ENCODE measurements at regions not wholly inside any gene's neighbourhood (a gene's known extent, or its start where the extent isn't known, plus 50 kb on each side); places are given as distances from the start of the nearest gene placed in this dataset.

- Histone ChIP-seq H3K9me1 (replicated peaks; ENCODE audit: control insufficient read depth, extremely low read depth, insufficient read depth, low read length) (no peaks in the 10 kb centered on the region), H3K9ac (replicated peaks; ENCODE audit: extremely low read depth, insufficient read depth, low read length) (no peak overlapping the region), H3K4me1 (ENCODE audit: control insufficient read depth, extremely low read depth, insufficient read depth, low read length) (no peaks in the 10 kb centered on the region), H4K20me1 (replicated peaks; ENCODE audit: control insufficient read depth, extremely low read depth, insufficient read depth, low read length) (no peaks in the 10 kb centered on the region), H3K36me3 (ENCODE audit: control insufficient read depth in 2 of 2, extremely low read depth in 1 of 2, insufficient read depth in 2 of 2, low read length in 2 of 2) (no peaks in the 10 kb centered on the region), H3K79me2 (ENCODE audit: control insufficient read depth, insufficient read depth, low read length) (no peaks in the 10 kb centered on the region), H3K4me3 (replicated peaks in 1 of 3; ENCODE audit: insufficient read depth in 1 of 3, low read depth in 1 of 3, low read length in 3 of 3) (no peak overlapping the region), H3K27ac (ENCODE audit: insufficient read depth, low read depth, low read length) (no peak overlapping the region), H3K27me3 (ENCODE audit: control insufficient read depth in 2 of 2, insufficient read depth in 2 of 2, low read length in 2 of 2) (peaks cover 0 to 4% of the 10 kb centered on the region in 2 experiments), H2AFZ (ENCODE audit: low read depth, low read length) (no peak overlapping the region), H3K4me2 (ENCODE audit: insufficient read depth, low read length) (no peak overlapping the region), H3K9me3 (replicated peaks; ENCODE audit: control insufficient read depth, insufficient read depth, low read length) (no peaks in the 10 kb centered on the region)
- intact Hi-C loops (cut with micrococcal nuclease) (no loop called here), dilution Hi-C loops (cut with MboI; ENCODE audit: extremely low pct_ligation_motif_present, low sequenced_read_pairs) (no loop called here)
- CTCF ChIA-PET, result no interaction called here
- BruUV-seq (replicated peaks), result no TSS peak
- FAIRE-seq (no peak), DNase-seq (ENCODE audit: low read depth, low spot score) (no peak)
- no peak for TF ChIP-seq MYC (IDR thresholded peaks at IDR 0.05; ENCODE audit: low read depth, low read length)
- TF ChIP-seq GATA2 (IDR thresholded peaks at IDR 0.05; ENCODE audit: insufficient read depth, insufficient read length, low read depth, low read length), result no peak
- no peak for TF ChIP-seq JUN (IDR thresholded peaks at IDR 0.05; ENCODE audit: borderline replicate concordance, insufficient read depth, insufficient read length, low read depth)
- no peak for TF ChIP-seq POLR2A (IDR thresholded peaks at IDR 0.05; ENCODE audit: low read depth, low read length)
- TF ChIP-seq CTCF (IDR thresholded peaks at IDR 0.05; ENCODE audit: extremely low read depth in 1 of 2, insufficient read depth in 1 of 2, low read depth in 1 of 2, low read length in 2 of 2), result no peak
- TF ChIP-seq EZH2 (IDR thresholded peaks at IDR 0.05; ENCODE audit: borderline replicate concordance, low read depth, low read length, severe bottlenecking), result no peak
- no peak for TF ChIP-seq MAX (IDR thresholded peaks at IDR 0.05; ENCODE audit: insufficient read depth, insufficient read length)
- no peak for TF ChIP-seq FOS (IDR thresholded peaks at IDR 0.05; ENCODE audit: borderline replicate concordance, insufficient read depth, low read length)
- TF ChIP-seq POLR2AphosphoS5 (IDR thresholded peaks at IDR 0.05; ENCODE audit: insufficient read depth, low read depth, low read length), result no peak
- POLR2A ChIA-PET, result no interaction called here
Measured at GRCh38 chr3:167936019-167936418, 159.7 kb downstream of the GOLIM4 start.

All from endothelial cell of umbilical vein (primary cell).